COLO668 (cell line): ENCODE measurements at regions not wholly inside any gene's neighbourhood (a gene's known extent, or its start where the extent isn't known, plus 50 kb on each side); places are given as distances from the start of the nearest gene placed in this dataset.
"Not testable (repeated sequence)": the region's sequence is repeated elsewhere in the genome, so short reads cannot be mapped to it uniquely, and the experiment has no call there.

ENCODE experiments used
- DNase-seq: peaks from one replicate; lab custom pipeline; 2025; ENCODE audit not compliant: unreplicated experiment; lab: John Stamatoyannopoulos, UW

- no peak for DNase-seq
Observed at GRCh38 chr5:118606940-118607339, 381.4 kb downstream of the DTWD2 start.

GRCh38 chr5:118605761-118606160 is 382.6 kb downstream of the DTWD2 start:
- DNase-seq = no peak

- no peak for DNase-seq
Observed at GRCh38 chr5:118604106-118604505, 384.2 kb downstream of the DTWD2 start.

GRCh38 chr5:118603278-118603677 is 385.1 kb downstream of the DTWD2 start:
- no peak for DNase-seq

GRCh38 chr5:118598311-118598710 is 390.0 kb downstream of the DTWD2 start:
- no peak for DNase-seq

- no peak for DNase-seq
Observed at GRCh38 chr5:118597543-118597942, 390.8 kb downstream of the DTWD2 start.

- DNase-seq = no peak
Observed at GRCh38 chr5:118596255-118596654, 392.1 kb downstream of the DTWD2 start.

- DNase-seq = no peak
Observed at GRCh38 chr5:118593003-118593328, 395.4 kb downstream of the DTWD2 start.

GRCh38 chr5:118592229-118593002 is 395.9 kb downstream of the DTWD2 start:
- no peak for DNase-seq

- DNase-seq = no peak
Observed at GRCh38 chr5:118590806-118591205, 397.5 kb downstream of the DTWD2 start.

- DNase-seq = no peak
Observed at GRCh38 chr5:118580949-118581348, 407.4 kb downstream of the DTWD2 start.

- no peak for DNase-seq
Observed at GRCh38 chr5:118578093-118578492, 410.3 kb downstream of the DTWD2 start.

GRCh38 chr5:118577621-118578020 is 410.7 kb downstream of the DTWD2 start:
- no peak for DNase-seq

- not testable (repeated sequence) for DNase-seq
Observed at GRCh38 chr5:118570276-118570675, 418.1 kb downstream of the DTWD2 start.

- DNase-seq = not testable (repeated sequence)
Observed at GRCh38 chr5:118569596-118569995, 418.8 kb downstream of the DTWD2 start.

GRCh38 chr5:118565335-118565971 is 422.9 kb downstream of the DTWD2 start:
- no peak for DNase-seq

- no peak for DNase-seq
Observed at GRCh38 chr5:118561971-118562370, 426.4 kb downstream of the DTWD2 start.

GRCh38 chr5:118561235-118561634 is 427.1 kb downstream of the DTWD2 start:
- DNase-seq = no peak

- DNase-seq = no peak
Observed at GRCh38 chr5:118558871-118559270, 429.5 kb downstream of the DTWD2 start.

- DNase-seq = no peak
Observed at GRCh38 chr5:118557251-118557661, 431.1 kb downstream of the DTWD2 start.

GRCh38 chr5:118556792-118557191 is 431.6 kb downstream of the DTWD2 start:
- DNase-seq = no peak

GRCh38 chr5:118555727-118556126 is 432.6 kb downstream of the DTWD2 start:
- no peak for DNase-seq

GRCh38 chr5:118554981-118555380 is 433.4 kb downstream of the DTWD2 start:
- DNase-seq = no peak
